NCI-H1092 treated with DMSO at 0.1 percent for 48 hours (cell line): ENCODE measurements at regions not wholly inside any gene's neighbourhood (a gene's known extent, or its start where the extent isn't known, plus 50 kb on each side); places are given as distances from the start of the nearest gene placed in this dataset.

Source experiments
- DNase-seq: peaks from one replicate; lab custom pipeline; 2025; lab: John Stamatoyannopoulos, UW

DNA sequence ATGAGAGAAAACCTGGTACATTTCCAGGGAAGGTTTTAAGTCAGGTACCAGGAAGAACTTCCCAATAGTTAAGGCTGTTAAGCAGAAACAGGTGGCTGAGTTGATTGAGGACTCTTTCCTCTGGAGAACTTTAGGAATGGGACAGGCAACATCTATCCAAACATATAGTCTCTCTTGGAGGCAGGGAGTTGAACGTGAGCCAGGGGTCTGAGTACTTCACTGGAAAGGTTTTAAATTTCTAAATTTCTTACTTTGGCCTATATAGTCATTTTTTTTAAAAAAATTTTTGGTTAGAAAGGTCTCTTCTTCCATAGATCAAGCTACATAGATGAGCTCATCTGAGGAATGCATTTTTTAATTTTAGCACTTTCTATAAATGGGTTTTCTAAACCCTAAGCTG is 261.4 kb upstream of the TCF4 start:
- DNase-seq, result no peak

DNA sequence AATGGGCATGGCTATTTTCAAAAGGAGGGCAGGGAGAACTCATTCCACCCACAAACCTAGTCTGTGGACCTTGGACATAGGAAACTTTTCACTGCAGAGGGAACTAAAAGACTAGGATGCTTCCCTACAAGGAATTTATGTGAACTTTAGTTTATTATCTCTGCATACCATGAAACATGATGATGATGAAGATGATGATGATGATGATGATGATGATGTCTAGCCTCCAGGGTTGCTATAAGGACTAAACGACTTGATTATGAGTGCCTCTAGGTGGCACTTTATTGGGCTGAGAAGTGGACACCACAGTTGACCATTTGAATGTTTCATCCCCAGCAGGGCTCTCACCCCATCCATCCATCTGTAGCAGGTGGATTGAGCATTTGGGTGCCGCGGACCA is 260.0 kb upstream of the TCF4 start:
- DNase-seq, result no peak

DNA sequence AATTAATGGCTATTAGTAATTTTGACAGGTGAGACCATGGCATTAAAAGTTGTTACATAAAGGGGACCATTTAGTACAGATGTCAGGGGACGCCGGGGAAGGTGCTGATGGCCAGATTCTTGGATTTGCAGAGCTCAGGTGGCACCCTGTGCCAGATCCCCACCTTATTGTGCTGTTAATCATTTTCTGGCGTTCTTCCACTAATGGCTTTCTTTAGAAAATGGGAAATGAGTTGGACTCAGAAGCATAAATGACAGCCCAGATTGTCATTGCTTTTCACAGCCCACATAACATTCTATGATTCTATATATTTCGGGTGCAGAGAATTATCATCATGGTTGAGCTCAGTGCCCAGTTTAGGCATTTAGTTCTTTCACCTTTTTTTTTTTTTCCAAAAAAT is 257.2 kb upstream of the TCF4 start:
- no peak for DNase-seq

DNA sequence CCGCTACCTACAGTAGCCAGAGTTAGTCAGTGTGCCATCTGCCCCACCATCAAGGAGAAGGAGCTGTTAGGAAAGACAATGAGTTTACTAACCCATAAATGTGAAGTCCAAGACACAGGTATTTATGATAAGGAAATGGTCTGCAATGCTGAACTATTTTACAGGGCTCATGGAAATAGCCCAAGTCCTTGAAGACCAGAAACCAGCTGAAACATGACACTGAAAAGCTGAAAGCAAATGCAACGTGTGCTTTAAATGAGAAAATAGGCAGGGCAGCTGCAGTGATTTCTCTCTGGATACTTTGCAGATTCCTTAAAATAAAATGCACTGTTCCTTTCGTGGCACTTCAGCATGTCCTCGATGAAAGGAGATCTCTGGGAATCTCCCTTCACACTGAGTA is 256.4 kb upstream of the TCF4 start:
- DNase-seq, result no peak

DNA sequence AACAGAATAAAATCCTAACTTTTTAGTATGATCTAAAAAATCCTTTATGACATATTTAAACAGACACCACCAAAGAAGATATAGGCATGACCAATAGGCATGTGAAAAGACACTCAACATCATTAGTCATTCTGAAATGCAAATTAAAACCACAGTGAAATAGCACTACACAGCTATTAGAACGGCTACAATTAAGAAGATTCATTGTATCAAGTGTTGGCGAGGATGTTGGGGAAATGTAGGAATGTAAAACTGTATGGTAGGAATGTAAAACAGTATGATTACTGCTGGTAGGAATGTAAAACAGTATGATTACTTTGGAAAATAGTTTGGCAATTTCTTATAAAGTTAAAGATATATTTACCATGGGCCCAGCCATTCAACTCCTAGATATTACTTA is 253.3 kb upstream of the TCF4 start:
- no peak for DNase-seq

DNA sequence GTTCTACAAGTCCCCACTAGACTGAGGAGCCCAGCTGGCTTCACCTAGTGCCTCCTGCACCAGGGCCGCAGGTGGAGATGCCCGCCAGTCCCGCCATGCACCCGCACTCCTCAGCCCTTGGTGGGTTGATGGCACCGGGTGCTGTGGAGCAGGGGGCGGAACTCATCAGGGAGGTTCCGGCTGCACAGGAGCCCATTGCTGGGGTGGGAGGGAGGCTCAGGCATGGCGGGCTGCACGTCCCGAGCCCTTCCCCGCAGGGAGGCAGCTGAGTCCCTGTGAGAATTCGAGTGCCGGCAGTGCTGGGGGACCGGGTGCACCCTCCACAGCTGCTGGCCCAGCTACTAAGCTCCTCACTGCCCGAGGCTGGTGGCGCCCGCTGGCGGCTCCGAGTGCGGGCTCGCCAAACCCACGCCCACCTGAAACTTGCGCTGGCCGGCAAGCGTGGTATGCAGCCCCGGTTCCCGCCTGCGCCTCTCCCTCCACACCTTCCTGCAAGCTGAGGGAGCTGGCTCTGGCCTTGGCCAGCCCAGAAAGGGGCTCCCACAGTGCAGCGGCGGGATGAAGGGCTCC is 252.7 kb upstream of the TCF4 start:
- no peak for DNase-seq

DNA sequence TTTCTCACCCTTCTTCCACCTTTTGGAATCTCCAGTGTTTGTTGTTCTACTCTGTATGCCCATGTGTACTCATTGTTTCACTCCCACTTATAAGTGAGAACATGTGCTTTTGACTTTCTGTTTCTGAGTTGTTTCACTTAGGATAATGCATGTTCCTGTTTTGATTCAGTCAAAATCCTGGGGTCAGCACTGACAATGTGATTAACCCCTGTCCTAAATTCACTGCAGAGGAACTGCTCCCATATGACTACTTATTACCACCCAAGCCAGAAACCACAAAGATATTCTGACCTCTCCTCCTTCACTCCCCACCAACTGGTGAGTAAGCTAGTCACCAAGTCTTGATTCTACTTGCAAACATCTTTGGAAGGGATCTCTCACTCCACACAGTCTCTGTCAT is 251.4 kb upstream of the TCF4 start:
- DNase-seq, result no peak

DNA sequence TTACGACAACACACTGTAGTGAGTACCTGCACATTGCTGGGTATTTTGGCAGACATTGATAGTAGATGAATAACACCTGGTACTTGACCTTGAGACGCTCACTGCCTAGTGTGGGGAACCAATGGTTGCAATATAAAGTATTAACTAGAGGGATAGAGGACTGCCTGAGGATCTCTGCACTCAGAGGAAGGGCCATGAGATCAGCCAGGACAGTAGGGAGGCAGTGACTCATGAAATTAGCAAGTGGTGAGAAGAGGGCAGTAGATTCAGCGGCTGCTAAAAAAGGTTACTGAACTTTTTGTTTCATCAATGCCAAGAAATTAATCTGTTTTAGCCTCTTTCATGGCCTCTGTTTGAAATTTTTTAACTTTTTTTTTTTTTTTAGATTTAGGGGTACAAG is 250.8 kb upstream of the TCF4 start:
- DNase-seq, result no peak

DNA sequence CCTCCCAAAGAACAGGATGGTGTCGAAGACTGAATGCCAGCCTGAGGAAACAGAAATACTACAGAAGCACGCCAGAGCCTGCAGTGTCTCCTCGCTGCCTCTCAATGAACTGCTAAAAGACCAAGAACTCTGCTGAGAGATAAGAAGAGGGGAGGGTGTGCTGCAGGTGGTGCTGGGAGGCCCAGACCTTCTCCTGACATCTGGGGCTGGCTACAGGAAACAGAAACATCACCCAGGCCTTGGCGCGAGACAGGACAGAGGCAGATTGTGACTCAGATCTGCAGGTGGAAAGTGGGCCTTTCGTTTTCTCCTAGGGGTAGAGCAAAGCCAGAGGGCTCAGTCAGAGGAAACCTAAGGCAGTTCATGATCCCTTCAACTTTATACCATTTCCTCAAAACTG is 250.3 kb upstream of the TCF4 start:
- DNase-seq, result no peak

DNA sequence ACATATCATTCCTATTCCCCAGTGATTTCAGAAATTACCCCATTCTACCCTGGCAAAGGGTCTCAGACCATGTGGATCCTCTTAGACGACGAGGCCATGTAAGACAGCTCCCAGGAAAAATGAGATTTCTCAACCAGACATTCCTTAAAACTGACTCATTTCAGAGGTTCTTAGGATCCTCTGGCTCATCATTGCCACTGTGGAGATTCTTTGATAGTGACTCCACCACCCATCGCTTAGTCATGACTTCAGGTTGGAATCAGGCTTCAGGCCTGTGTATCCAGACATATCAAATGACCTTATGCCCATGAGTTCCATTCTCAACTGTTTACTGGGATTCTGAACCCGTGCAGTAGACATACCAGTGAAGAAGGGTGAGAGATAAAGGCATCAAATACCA is 245.6 kb upstream of the TCF4 start:
- no peak for DNase-seq

DNA sequence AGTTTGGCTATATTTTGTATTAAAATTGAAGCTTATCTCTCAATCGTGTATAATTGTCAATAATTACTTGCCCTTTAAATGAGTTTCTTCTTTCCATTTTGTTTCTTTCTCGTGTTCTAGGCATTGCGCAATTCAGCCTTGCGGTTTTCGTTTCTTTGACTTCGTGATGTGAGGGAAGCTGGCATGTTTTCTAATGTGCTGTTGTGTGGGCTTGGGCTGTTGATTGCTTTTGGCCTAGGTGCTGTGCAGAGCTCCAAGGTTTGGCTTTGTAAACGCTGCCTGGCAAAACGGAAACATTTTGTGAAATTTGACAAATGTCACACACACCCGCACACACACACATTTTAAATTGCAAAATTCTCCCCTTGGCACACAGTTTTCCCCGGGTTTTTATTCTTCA is 242.6 kb upstream of the TCF4 start:
- DNase-seq, result no peak

DNA sequence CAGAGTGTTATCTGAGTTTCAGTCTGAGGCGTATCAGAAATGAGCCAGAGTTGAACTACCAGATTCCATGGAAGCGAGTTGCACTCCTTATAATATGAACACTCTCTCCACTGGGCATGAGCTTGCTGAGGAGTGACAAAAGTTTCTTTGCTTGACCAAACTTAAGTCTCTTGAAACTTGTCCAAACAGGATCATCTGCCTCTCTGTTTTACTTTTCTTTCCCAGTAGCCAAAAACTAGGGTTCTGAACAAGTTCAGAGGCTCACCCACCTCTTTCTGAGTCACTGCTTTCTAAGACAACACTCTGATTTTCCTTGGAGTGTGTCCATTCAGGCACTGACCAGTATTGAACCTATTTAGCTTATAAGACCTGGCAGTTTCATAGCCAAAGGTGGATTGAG is 233.2 kb upstream of the TCF4 start:
- no peak for DNase-seq

DNA sequence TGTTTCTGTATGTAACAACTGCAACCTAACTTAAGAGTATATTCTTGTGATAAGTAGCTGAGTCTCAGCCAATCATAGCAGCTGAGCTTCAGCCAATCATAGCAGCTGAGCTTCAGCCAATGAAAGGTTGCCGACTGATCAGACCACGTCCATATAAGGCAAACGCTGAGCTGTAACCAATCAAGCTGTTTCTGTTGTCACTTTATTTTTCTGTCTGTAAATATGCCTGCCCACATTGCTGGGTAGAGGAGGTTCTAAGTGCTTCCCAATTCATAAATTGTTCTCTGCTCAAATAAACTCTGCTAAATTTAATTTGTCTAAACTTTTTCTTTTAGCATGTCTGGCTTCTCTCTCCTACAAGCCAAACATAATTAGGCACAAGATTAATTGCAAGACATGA is 231.5 kb upstream of the TCF4 start:
- DNase-seq, result no peak

DNA sequence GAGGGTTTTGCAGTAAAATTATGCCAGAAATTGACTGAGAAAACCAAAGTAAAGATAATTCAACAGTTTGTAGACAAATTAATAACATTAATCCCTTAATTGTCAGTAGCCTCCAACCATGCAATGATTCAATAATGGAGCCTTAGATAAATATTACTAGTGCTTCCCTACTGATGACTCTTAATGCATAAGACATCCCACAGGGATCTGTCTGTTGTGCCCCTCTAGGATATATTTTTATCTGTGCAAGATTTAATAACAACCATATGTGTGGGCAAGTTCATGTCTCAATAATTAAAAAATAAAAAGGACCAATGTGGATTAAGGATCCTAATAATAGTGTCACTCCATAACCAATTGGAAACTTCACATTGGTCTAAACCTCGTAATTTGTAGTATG is 230.3 kb upstream of the TCF4 start:
- no peak for DNase-seq

DNA sequence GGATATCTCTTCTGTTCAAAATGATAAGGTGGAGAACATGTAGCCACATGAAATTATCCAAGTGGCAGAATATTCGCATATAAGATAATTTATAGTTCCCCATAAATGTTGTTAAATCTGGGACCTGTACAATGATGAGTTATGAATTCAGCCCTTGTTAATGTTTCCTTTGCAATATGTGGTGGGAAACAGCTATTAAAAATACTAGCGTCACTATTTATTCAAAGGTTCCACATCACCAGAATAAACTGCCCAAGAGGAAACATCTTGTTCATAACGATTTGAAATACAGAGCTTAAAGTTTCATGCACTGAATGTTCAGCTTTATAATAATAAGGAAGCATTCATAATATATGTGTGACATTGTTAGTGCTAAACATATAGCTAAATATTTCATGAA is 223.9 kb upstream of the TCF4 start:
- no peak for DNase-seq

DNA sequence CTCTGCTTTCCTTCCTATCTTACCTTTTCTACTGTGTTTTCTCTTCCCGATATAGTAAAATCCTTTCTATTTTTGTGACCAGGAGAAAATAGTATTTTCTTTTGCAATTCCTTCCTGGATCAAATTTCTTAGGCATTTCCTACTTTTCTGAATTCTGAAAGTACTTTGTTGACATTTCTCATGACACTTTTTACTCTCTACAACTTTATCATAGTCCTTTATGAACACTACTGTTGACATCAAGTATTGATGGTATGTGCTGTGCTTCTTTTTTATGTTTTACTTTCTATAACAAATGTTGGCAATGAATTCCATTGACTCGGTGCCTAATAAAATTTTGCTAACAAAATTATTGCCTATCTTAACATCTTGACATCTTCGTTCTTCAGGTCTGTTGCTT is 217.7 kb upstream of the TCF4 start:
- DNase-seq, result no peak

DNA sequence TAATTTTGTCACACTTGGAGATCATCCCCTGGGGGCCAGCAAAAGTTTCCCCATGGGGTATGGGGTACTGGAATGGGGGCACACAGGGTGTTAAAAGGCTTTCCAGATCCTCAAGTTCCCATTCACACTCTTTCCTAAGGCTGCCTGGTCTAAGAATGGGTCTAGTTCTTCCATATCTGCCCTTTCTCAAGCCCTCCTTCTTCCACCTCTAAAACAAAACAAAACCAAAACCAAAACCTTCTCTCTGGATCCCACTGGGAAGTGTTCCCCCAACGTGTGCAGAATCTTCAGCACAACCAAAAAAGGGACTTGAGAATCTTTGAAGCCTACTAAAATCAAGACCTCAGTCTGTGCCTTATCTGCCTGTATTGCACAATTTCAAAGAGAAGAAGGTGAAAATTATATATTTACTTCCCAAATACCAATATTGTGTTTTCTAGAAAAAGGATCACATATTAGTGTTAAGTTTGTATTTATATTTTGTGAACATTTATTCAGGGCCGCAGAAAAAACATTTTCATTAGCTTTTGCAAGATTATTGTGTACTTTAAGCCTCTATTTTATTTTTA is 207.2 kb upstream of the TCF4 start:
- no peak for DNase-seq

DNA sequence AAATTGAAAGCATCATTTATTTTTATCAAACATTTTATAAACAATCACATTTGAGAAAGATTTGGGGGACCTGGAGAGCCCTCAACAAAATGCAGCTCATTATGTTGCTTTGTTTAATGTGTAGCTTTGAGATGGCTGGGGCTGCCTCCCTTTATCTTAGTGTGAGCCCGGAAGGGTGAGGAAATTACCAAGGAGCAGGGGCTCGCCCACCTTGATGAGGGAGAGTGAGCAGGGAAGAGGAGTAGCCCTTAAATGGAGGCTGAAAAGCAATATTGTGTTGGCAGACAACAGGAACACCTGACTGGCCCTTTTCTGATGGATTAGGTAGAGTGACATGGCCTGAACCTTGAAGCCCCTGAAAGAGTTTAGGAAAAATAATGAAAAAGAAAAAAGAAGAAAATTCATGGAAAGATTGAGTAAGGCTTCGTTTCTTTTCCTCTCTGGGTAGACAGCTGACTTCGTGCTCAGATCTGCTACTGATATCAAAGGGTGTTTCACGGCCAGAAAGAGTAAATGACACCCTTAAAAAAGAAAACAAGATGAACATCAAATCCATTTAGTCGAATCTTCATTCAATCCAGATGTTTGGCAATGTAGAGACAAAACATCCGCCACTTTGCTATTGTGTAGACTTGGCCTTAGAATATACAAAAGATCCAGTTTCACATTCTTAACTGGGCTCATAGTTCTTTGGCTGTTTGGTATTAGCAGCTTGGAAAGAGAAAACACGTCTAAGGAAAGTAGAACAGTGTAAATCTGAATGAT is 206.5 kb upstream of the TCF4 start:
- no peak for DNase-seq

DNA sequence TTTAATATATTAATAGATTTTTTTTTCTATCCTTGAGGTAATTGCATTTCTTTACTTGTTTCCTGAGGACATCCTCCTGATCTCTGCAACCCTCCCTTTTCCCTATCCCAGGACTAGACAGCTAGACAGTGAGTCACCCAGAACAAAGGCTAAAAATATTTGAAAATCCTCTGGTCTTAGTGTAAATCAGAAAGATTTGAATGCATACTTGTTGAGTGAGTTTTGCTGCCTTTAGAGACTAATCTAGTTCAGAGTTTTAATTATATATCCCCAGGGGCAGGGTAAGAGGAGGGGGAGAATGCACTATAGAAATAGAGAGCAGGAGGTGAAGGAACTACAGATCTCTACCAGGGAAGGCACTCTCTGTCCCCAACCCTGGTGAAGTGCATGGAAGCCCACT is 202.3 kb upstream of the TCF4 start:
- DNase-seq, result no peak

DNA sequence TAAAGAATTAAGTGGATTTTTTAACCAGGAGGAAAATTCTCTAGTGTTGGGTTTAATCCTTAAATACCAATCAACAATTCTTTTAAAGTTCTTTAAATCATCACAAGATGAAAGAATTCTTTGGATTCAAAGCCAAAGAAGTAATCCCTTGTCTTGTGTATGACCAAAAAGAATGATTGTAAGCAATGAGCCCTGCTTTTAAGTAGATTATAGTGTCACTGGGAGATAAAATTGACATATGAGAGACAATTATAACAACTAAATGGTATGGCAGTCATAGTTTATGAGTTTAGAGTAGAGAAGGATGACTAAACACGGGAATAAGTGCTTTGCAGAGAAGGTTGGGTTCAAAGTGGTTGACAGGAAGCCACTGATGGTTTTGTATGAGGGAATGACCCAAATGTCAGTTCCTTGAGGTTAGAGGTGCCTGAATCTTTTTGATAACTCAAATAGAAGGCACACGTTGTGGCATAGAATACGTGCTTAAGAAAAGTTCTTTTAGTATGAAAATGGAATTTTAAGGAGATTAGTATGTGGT is 199.6 kb upstream of the TCF4 start:
- DNase-seq, result no peak

DNA sequence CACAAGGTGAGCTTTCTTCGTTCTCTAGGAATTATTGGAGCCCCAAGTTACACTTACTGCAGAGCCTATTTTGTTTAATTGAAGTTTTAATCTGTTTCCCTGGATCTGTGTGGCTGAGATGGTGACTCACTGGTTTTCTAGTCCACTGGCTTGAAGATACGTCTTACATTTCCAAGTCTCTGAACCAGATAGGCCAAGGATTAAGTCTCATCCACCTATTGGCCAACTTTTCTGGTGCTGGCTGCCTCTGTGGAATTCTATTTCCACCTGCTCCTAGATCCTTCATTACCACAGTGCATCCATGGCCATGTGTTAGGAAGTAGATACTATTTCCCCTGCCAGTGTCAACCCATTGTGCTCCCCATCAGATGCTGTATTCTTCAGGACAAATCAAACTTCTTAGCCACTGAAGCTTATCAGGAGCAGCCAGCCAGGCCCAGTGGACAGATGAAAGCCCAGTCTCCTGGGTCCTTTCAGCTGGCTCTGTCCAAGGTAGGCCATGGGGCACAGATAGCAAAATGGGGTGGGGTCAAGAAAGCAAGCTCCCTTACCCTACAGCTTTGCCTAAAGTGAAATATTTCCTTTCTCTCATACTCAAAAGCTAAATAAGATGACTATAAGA is 198.8 kb upstream of the TCF4 start:
- DNase-seq, result no peak

DNA sequence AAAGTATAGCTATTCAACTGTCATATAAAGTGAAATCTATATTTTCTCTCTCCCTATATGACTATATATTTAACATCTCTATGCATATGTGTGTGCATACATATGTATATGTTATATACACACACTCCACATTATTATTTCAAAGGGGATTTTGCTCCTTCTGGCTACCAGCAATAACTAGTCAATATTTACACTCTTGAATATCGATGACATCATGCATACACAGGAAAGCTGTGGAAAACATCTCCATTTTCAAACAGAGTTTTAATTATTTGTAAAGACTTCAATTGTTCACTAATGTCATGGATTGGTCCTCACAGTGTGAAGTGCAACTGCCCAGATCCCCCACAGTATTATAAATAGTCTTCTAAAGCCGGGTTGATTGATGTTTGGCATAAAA is 195.9 kb upstream of the TCF4 start:
- DNase-seq, result no peak

DNA sequence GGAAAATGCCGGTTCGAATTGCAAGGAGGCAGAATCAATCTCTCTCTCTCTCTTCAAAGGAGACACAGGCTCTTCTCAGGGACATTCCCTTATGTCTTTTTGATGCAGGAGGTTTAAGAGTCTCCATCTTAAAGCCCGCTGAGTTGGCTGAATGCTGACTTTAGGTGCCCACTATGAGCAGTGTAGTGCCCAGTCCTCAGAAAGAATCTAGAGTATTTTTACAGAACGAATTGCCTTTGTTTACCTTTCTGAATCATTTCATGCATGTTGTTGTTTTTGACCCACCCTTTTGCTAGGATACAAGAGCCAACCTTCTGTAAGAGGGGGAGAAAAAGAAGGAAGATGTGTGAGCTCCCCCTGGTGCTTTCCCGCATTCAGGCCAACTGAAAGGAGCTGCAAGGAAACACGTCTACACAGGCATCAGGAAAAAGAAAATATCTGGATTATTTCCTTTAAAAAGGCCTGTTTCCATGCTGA is 193.5 kb upstream of the TCF4 start:
- DNase-seq, result peak; percentile 68
